Esophagus muscularis mucosa (tissue), 4 donors: ENCODE measurements at regions not wholly inside any gene's neighbourhood (a gene's known extent, or its start where the extent isn't known, plus 50 kb on each side); places are given as distances from the start of the nearest gene placed in this dataset.

ENCODE experiments used
- DNase-seq: peaks from one replicate; pipeline ENCODE4 v3.0.0-alpha.2; 2017; ENCODE audit errors: extremely low spot score
- H3K27ac ChIP-seq, 4 donors: fragments of 200-600 bp; sonication (generic); replicated peaks in 1 of 4; 1 replicate in 3 of 4; 2 replicates in 1 of 4; pipeline ENCODE4 v1.5.1; 2016 to 2019; ENCODE audit warnings: mild to moderate bottlenecking in 1 of 4
- H3K27me3 ChIP-seq, 4 donors: fragments of 200-600 bp; sonication (generic); one replicate each; pipeline versions ENCODE4 v1.5.1 to v1.6.0; 2016 to 2019
- H3K36me3 ChIP-seq, 4 donors: fragments of 200-600 bp; sonication (generic); one replicate each; pipeline ENCODE4 v1.5.1; 2016 to 2019
- H3K4me1 ChIP-seq, 4 donors: fragments of 200-600 bp; sonication (generic); one replicate each; pipeline ENCODE4 v1.5.1; 2016 to 2019
- H3K4me3 ChIP-seq, 4 donors: fragments of 200-600 bp; sonication (generic); 1 replicate in 2 of 4; 2 replicates in 2 of 4; pipeline ENCODE4 v1.5.1; 2016 to 2019; ENCODE audit warnings: mild to moderate bottlenecking in 4 of 4, moderate library complexity in 1 of 4
- H3K9me3 ChIP-seq, 4 donors: fragments of 200-600 bp; sonication (generic); 1 replicate in 3 of 4; 2 replicates in 1 of 4; pipeline ENCODE4 v1.5.1; 2016 to 2019
- CTCF ChIP-seq, 3 experiments: fragments of 200-600 bp in 2 of 3; fragments of 450-650 bp in 1 of 3; sonication (generic) in 2 of 3; IDR thresholded peaks; one replicate each; pipeline ENCODE4 v1.5.1; 2017 to 2019; ENCODE audit warnings: antibody characterized with exemption in 3 of 3, mild to moderate bottlenecking in 2 of 3, moderate library complexity in 1 of 3
- EP300 ChIP-seq: sonication (generic); formaldehyde crosslinking; IDR thresholded peaks from one replicate; pipeline ENCODE4 v1.6.1; 2017; ENCODE audit warnings: antibody characterized with exemption
- POLR2A ChIP-seq: fragments of 450-650 bp; IDR thresholded peaks from one replicate; pipeline ENCODE4 v1.6.1; 2017; ENCODE audit warnings: antibody characterized with exemption, moderate library complexity, mild to moderate bottlenecking, low read depth
- POLR2AphosphoS5 ChIP-seq, 2 donors: sonication (generic); formaldehyde crosslinking; IDR thresholded peaks; one replicate each; pipeline ENCODE4 v1.6.1; 2017; ENCODE audit warnings: antibody characterized with exemption in 2 of 2
- WGBS: methylation state at CpG from one replicate; pipeline ENCODE4 v1.1.5; 2018; 5-methylcytosine and 5-hydroxymethylcytosine counted together
- intact Hi-C: fragments of 100-400 bp; cut with DNase I; formaldehyde crosslinking; loops from one replicate; pipeline ENCODE4 v1.15.1; 2023

DNA sequence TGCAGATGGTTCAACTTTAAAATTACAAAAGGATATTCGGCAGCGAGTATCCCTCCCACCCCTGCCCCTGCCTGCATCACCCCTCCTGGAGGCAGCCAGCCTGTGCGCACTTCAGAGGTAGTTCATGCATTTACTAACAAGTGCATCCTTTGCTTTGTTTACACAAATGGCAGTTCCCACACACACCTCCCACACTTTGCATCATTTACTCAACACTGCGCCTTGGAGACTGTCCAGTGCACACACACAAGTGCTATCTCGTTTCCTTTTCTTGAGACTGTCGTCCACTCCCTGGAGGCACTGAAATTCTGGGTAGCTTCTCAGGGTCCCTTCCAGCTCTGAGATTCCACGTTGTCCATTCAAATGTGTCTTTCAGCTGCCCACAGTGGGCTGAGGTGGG, 53.1 kb upstream of the VSX1 start:
- Histone ChIP-seq H3K4me1 (peaks cover 0 to 14% (median 13%) of the 10 kb centered on the region in 4 donors), H3K9me3 (no peaks in the 10 kb centered on the region), H3K36me3 (no peaks in the 10 kb centered on the region), H3K4me3 (no peak overlapping the region), H3K27me3 (no peaks in the 10 kb centered on the region), H3K27ac (no peak overlapping the region)
- no peak for DNase-seq
- 92% methylated on average over 7 of the region's 7 CpGs for WGBS
- TF ChIP-seq EP300: no peak
- no peak for TF ChIP-seq POLR2AphosphoS5 (IDR thresholded peaks at IDR 0.05)
- no peak for TF ChIP-seq POLR2A
- TF ChIP-seq CTCF (IDR thresholded peaks at IDR 0.05): no peak
- intact Hi-C loops: no loop called here

DNA sequence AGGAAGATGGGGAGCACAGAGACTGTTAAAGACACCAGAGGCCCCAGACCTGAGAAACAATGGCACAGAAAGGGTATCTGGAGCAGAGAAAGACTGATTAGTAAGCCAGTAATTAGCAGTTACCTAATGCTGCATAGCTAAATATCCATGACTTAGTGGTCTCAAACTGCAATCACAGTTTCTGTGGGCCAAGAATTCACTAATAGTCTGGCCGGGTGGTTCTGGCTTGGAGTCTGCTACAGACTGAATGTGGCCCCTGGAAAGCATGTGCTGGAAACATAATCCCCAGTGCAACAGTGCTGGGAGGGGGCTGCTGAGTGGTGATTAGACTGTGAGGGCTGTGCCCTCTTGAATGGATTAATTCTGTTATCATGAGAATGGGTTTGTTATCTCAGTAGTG, 54.1 kb upstream of the VSX1 start:
- 63% methylated on average over 1 of the region's 1 CpG for WGBS
- H3K27ac ChIP-seq: peak overlapping the region in 3 of 4 donors; percentile 3 to 26 (median 18)

DNA sequence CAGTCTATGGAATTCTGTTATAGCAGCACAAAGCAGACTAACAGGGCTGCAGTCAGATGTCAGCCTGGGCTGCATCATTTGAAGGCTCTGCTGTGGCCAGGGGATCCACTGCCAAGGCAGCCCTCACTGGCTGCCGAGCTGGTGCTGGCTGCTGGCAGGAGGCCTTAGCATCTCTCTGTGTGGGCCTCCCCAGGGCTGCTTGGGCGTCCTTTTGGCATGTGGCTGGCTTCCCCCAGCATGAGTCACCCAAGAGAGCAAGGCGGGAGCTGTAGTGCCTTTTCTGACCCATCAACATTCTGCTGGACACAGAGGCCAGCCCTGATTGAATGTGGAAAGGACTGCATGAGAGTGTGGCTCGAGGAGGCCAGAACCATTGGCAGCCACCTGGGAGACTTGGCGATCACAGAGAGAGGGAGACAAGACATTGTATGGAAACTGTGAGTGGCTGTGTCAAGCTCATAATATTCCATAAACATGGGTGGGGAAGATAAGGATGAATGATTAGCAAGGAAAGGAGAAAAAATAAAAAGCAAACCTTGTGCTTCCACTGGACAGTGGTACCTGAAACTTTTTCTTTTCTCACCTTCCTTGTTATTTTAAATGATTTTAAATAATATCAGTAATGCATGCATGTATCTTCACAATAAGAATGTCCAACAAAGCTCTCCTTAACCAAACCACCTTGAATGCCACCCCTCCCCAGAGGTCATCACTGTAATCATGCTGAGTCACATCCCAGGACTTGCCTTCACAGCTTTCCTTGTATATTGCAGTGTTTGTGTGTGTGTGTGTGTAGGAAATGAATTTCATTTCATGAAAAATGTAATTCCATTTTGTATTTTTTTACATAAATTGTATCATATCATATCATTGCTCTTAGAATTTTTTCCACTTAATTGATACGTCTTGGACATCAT, 55.0 kb upstream of the VSX1 start:
- TF ChIP-seq CTCF (IDR thresholded peaks at IDR 0.05) (no peak), EP300 (no peak), POLR2AphosphoS5 (IDR thresholded peaks at IDR 0.05) (peak; percentile 47)
- Histone ChIP-seq H3K9me3 (no peaks in the 10 kb centered on the region), H3K36me3 (no peaks in the 10 kb centered on the region), H3K4me3 (no peak overlapping the region), H3K27ac (peak overlapping the region in 3 of 4 donors; percentile 3 to 31 (median 18)), H3K27me3 (peaks cover 0 to 5% (median 0%) of the 10 kb centered on the region in 4 donors), H3K4me1 (peaks cover 0 to 14% (median 13%) of the 10 kb centered on the region in 4 donors)
- intact Hi-C loops: no loop called here
- 41% methylated on average over 5 of the region's 6 CpGs for WGBS
- no peak for DNase-seq

More for the DNA sequence above, 54.1 kb upstream of the VSX1 start:
- Histone ChIP-seq H3K36me3 (no peaks in the 10 kb centered on the region), H3K27me3 (no peaks in the 10 kb centered on the region), H3K9me3 (no peaks in the 10 kb centered on the region), H3K4me3 (no peak overlapping the region), H3K4me1 (peaks cover 0 to 14% (median 13%) of the 10 kb centered on the region in 4 donors)
- intact Hi-C loops: no loop called here
- TF ChIP-seq EP300: no peak
- no peak for TF ChIP-seq POLR2AphosphoS5 (IDR thresholded peaks at IDR 0.05)
- no peak for TF ChIP-seq CTCF (IDR thresholded peaks at IDR 0.05)
- no peak for TF ChIP-seq POLR2A
- no peak for DNase-seq

GRCh38 chr20:25139029-25139705, 56.3 kb upstream of the ENTPD6 start:
- H3K4me3 ChIP-seq: no peak overlapping the region
- H3K27me3 ChIP-seq: peaks cover 0 to 11% (median 0%) of the 10 kb centered on the region in 4 donors
- WGBS: 81% methylated on average over 12 of the region's 12 CpGs
- TF ChIP-seq EP300: no peak
- TF ChIP-seq CTCF (IDR thresholded peaks at IDR 0.05): no peak
- TF ChIP-seq POLR2AphosphoS5 (IDR thresholded peaks at IDR 0.05): no peak
- TF ChIP-seq POLR2A: no peak
- H3K9me3 ChIP-seq: no peaks in the 10 kb centered on the region
- intact Hi-C loops: no loop called here
- no peaks in the 10 kb centered on the region for H3K36me3 ChIP-seq
- peaks cover 0 to 14% (median 13%) of the 10 kb centered on the region in 4 donors for H3K4me1 ChIP-seq
- DNase-seq: no peak
- H3K27ac ChIP-seq: no peak overlapping the region
